Upper lobe of left lung (tissue), 4 donors: ENCODE measurements at regions not wholly inside any gene's neighbourhood (a gene's known extent, or its start where the extent isn't known, plus 50 kb on each side); places are given as distances from the start of the nearest gene placed in this dataset.

ENCODE experiments used
- EP300 ChIP-seq, 4 donors: sonication (generic); formaldehyde crosslinking; IDR thresholded peaks; one replicate each; pipeline ENCODE4 v1.5.1; 2017; ENCODE audit warnings: antibody characterized with exemption in 4 of 4, control low read depth in 2 of 4
- POLR2A ChIP-seq, 4 donors: fragments of 450-650 bp; IDR thresholded peaks; one replicate each; pipeline ENCODE4 v1.5.1; 2016 to 2017; ENCODE audit warnings: antibody characterized with exemption in 4 of 4, mild to moderate bottlenecking in 2 of 4
- POLR2AphosphoS5 ChIP-seq, 2 donors: sonication (generic); formaldehyde crosslinking; IDR thresholded peaks; one replicate each; pipeline ENCODE4 v1.5.1; 2017; ENCODE audit warnings: antibody characterized with exemption in 2 of 2
- TF ChIP-seq, protein P1 (sequence below), 6 experiments: fragments of 450-650 bp in 4 of 6; fragments of 200-600 bp in 2 of 6; sonication (generic) in 2 of 6; IDR thresholded peaks; one replicate each; pipeline ENCODE4 v1.5.1; 2016 to 2019; ENCODE audit warnings: antibody characterized with exemption in 6 of 6

DNA sequence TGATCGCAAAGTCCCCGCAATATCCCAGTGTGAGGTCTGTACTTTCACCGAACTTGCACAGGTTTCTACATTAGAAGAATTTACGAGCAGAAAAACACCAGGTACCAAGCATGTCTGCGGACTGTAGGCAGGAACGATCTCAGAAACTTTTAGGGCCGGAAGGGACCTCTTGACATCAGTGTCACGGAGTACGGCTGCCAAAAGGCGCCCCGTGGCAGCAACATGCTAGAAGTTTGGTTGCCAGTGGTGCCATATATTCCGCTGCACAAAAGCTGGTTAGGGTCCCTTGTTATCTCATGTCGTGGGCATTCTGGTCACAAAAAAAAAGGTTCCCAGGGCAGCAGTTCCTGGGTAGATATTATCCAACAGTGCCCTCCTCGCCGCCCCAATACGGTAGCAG is 61.0 kb upstream of the DCAF8L1 start:
- TF ChIP-seq POLR2A (IDR thresholded peaks at IDR 0.05) (no peak), POLR2AphosphoS5 (IDR thresholded peaks at IDR 0.05) (no peak), EP300 (IDR thresholded peaks at IDR 0.05) (no peak)
- TF ChIP-seq, protein P1, sequence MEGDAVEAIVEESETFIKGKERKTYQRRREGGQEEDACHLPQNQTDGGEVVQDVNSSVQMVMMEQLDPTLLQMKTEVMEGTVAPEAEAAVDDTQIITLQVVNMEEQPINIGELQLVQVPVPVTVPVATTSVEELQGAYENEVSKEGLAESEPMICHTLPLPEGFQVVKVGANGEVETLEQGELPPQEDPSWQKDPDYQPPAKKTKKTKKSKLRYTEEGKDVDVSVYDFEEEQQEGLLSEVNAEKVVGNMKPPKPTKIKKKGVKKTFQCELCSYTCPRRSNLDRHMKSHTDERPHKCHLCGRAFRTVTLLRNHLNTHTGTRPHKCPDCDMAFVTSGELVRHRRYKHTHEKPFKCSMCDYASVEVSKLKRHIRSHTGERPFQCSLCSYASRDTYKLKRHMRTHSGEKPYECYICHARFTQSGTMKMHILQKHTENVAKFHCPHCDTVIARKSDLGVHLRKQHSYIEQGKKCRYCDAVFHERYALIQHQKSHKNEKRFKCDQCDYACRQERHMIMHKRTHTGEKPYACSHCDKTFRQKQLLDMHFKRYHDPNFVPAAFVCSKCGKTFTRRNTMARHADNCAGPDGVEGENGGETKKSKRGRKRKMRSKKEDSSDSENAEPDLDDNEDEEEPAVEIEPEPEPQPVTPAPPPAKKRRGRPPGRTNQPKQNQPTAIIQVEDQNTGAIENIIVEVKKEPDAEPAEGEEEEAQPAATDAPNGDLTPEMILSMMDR (IDR thresholded peaks at IDR 0.05): no peak
